HG02571 (cell line): ENCODE measurements at regions not wholly inside any gene's neighbourhood (a gene's known extent, or its start where the extent isn't known, plus 50 kb on each side); places are given as distances from the start of the nearest gene placed in this dataset.
"Not testable (repeated sequence)": the region's sequence is repeated elsewhere in the genome, so short reads cannot be mapped to it uniquely, and the experiment has no call there.

Experiments used
- ATAC-seq: cut with Tn5 transposase; IDR thresholded peaks from one replicate; pipeline ENCODE4 v1.9.1; 2021; ENCODE audit warnings: mild to moderate bottlenecking, moderate library complexity; ENCODE audit not compliant: unreplicated experiment

DNA sequence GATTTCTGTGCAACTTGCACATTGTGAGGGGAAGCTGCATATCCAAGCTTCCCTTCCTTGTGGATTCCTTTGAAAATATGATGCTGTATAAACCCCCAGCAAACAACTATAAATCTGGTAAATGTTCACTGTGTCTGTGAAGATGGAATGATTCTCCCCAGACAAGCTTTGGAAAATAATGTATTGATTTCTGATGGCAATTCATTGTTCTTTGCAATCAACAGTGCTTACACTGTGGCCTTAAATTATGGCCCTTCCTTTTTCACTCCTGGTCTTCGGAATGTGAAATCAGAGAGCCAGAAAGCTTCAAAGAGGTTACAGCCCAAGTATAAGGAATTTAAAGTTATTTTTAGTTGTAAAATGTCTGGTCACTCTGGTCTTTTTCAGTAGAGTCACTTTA, 308.8 kb downstream of the CBLN4 start:
- ATAC-seq, result no peak

DNA sequence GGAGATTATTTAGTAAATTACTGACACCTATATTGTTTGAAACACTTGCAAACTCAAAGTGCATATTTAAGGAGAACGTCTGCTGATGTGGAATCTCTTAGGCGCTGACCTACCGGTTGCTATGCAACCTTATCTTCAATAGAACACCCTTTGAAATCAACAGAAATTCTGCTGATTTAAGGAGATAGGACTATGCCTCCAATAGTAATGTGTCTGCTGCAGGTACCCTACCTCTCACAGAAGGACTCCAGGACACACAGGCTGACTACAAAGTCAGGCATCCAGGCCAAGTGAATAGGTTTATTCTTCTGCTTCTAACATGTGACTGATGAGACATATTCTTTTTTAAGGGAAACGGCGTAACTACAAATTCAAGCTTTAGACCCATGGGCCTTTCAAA, 311.7 kb downstream of the CBLN4 start:
- ATAC-seq, result no peak

DNA sequence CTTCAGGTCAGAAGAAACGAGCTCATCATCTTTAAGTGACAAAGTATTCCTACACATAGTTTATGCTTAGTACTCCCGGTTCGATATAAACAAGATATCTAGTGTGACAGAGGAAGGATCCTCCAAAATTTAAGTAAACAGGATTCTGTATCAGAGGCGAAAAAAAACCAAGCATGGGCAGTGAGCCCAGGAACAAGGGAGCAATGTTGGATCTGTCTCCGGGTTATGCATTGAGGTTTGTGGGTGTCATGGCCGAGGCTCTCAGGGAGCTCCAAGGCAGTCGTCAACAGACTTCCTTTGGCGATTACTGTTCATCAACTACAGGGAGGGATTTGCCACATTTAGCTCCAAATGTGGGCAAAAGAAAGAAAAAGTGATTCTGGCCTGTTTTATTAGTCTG, 319.5 kb downstream of the CBLN4 start:
- no peak for ATAC-seq

DNA sequence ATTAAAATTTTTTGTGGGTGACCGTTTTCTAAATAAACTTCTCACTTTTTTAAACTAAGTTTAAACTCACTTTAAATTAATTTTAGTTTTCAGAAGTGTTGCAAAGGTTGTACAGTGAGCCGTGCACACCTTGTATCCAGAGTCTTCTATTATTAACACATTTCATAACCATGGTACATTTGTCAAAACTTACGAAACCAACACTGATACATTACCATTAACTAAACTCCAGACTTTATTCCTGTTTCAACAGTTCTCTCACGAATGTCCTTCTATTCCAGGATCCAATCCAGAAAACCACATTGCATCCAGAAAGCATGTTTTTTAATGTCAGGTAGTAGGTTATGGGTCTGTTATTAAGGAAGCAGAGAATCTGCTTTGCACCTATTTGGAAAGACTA, 319.9 kb downstream of the CBLN4 start:
- no peak for ATAC-seq

DNA sequence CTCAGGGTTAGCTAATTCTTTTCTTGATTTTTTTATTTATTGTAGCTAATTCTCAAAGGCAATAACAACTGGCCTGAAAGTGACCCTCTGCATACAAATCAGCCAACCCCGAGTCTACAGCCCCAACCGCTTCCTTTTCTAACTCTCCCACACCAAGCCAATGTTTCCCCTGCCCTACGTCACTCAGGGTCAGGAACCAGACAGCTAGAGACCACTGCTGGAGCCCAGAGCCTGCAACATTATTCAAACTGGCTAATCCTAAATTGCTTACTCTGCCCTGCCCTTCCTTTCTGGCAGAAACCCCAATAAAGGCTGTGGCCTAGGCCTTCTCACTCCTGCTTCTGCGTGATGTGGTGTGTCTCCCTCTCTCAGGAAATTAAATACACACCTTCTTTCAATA, 320.7 kb downstream of the CBLN4 start:
- no peak for ATAC-seq

DNA sequence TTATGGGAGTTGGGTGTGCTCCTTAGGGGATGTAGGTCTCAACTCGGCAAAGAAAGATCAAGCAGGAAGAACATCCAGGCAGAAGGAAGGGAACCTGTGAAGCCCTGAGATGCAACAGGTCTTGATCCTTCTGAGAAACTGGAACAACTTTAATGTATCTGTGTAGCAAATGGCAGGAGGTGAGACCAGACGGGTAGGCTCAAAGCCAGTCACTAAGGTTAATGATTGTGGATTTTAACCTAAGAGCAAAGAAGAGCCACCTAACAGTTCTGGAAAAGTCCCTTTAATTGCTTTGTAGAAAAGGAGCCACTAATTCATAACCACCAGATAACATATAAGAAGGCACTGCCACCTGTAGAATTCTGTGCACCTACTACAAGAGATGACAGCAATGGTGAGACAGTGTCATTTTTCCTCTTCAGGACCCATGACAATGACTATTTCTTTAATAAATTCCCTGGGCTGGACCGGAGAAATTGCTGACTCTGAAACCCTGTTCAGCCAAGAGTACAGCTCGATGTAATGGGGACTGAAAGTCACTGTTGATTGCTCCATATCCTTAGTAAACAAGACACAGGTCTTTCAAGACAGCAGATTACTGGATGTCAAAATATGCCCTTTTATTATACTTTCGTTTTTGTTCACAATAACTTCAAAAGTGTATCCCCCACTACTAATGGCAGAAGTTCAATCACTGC, 326.2 kb downstream of the CBLN4 start:
- ATAC-seq, result no peak

DNA sequence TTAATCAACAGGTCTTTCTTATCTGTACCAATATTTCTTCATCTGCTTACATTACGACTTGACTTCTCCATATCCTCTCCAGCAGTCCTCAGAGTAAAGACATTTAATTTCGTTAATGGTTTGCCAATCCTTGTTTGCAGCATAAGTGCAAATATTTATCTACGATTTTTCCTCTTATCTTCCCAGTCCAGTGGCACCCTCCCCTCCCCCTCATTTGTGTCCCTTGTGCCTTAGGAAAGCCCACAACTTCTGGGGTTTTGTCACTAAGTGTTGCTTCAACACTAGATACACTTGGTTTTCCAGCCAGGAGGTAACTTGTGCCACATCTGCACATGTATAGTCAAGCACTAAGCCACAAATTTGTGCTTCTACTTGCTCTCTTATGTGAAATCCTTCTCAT, 327.2 kb downstream of the CBLN4 start:
- no peak for ATAC-seq

DNA sequence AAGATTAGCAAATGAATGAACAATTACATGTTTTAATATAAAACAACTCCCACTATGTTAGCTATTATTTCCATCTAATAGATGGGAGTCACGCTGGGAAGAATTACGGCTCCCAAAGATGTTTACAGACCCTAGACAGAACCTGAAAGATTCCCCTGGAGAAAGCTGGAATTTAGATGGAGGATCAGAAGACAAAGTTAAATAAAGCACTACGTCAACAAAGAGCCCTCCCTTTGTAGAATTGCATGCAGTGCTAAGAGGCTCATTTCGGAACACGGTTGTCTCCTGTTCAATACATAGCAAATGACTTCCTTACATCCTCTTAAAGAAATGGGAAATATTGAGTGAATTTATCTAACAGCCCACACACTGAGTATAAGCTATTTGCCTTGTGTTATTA, 328.3 kb downstream of the CBLN4 start:
- ATAC-seq, result no peak

DNA sequence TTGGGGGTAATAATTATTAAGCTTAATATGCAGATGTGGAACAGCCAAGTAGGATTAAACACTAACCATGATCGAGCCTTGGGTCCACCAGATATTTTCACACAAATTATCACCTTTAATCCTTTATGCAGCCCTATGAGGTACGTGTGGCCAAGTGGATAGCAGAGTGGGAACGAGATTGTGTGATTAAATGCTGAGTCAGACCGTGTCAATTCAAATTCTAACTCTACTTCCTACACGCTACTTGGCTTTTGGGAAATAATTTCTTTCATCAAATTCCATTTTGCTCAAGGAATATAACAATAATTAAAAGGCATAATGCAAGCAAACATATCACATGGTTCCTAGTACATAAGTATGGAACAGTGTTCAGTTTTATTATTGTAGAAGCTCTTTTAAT, 329.2 kb downstream of the CBLN4 start:
- ATAC-seq, result no peak

DNA sequence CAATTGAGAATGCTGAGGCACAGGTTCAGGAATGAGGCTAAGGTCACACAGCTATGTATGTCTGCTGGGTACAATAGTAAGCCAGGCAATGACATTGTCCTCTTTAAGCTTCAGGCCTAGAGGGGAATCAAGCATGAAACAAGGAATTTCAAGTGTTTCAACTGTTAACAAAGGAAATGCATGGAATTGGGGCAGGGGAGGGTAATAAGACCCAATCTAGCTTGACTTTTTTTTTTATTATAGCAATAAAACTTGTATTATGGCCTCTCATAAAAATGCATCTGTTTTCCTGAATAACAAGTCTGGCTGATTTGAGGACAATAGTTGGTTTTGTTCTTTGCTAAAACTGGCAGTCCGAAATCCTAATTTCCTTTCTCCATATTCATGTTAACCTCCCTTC, 336.7 kb downstream of the CBLN4 start:
- no peak for ATAC-seq

DNA sequence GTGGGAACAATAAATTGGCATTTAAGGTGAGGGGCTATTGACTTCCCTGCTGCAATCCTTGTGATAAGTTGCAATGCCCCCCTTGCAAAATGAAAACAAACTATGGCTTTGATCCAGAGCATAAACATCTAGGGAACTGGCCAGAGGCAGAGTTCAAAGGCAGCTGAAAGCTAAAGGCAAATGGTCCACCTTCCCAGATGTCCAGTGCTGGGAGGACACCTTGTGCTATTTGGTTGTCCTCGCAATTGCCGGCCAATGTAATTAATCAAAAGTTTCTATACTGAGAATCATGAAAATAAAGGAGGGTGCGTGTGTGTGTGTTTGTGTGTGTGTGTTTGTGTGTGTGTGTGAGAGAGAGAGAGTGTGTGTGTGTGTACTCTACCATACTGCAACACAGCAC, 337.4 kb downstream of the CBLN4 start:
- no peak for ATAC-seq

DNA sequence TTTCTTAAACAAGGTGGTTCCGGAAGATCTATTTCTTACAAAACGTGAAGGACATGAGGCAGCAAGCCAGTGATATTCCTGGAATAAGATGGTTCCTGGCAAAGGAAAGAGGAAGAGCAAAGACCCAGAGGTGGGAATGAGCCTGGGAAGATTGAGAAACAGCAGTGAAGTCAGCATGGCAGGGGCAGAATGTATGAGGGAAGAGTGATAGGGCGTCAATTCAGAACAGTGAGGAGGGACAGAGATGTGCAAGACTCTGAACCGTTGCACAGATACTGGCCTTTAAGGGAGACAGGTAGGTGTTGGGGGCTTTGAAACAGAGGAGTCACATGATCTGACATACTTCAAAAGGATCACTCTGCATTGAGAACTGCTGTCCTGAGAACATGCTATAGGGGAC, 338.3 kb downstream of the CBLN4 start:
- no peak for ATAC-seq

DNA sequence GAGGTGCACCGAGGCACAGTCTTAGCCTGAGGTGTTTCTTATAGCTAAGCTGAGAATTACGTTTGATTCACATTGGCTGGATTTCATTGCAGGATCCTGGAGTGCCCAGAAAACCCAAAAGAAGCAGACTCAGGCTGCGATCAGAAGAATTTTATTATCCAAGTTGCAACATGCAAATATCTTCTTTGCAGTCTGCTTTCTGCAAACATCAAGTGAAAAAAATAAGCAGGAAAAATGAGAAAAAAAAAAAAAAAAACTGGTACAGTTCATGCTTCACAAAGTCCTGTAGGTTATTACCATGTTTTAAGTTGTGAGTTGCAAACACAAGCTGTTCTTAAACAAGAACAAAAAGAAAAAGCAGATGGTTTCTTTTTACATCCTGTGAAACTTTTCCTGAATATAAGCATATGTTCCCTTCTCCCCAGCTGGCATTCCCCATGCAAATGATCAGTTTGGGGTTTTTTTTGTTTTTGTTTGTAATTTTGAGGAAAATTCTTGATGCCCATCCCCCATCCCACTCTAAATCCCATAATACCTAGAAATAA, 349.0 kb downstream of the CBLN4 start:
- ATAC-seq, result no peak

DNA sequence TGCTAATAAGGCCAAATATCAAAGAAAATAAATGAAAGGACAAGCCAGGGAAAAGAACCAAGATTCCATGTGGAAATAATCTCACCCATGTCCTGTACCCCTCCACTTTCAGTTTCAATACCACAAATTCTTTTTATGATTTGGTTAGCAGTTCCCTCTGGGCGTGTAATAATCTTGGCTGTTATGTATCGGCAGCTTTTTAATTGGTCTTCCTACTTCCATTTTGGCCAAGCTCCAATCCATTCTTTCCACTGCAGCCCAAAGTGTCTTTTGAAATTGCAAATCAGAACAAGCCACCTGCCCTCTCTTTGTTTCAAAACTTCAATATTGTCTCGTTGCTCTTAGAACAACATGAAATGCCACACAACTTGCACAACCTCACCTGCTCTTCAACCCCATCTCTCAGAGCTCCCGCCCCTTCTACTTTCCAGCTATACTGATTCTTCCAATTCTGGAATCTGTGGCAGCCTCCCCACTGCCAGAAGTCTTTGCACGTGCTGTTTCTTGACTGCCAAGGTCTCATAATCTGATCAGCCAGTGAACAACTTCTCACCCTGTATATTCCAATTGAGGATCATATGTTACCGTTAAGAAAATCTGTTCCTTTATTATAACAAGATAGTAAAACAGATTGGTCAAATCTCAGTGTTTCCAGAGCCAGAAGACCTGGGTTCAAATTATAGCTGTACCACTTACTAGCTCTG, 354.5 kb downstream of the CBLN4 start:
- no peak for ATAC-seq

DNA sequence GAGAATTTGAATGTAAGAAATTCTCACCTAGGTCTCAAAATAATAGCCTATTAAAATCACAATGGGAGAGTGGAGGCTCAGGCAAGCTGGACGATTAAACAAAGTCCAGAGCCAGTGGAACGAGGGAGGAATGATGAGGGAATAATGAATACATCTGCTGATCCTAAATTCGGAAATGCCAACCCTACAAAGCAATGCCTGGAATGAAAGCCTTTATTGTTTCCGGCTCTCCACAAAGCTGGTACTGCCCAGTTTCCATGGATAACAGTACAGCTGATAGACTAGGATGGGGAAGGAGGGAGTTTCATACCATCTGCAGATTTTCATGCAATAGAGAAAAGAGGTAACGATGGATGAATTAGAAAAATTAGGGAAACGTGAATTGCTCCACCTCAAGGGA, 356.1 kb downstream of the CBLN4 start:
- no peak for ATAC-seq

DNA sequence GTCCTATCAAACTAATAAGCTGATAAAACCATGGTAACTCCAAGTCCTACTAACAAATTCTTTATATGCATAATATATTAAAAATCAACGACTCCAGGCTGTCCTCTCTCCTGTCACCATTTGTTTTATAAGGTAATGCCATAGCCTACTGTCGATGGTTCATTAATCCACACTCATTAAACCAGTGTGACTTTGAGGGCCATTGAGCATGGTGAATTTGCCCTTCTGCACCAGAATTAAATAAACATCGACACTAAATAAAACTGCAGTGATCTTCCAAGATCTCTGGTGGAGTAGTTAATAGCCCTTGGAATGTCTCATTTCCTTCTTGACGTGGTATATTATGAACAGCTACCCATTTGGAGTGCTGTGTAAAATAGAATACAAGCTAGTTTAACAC, 358.5 kb downstream of the CBLN4 start:
- no peak for ATAC-seq

DNA sequence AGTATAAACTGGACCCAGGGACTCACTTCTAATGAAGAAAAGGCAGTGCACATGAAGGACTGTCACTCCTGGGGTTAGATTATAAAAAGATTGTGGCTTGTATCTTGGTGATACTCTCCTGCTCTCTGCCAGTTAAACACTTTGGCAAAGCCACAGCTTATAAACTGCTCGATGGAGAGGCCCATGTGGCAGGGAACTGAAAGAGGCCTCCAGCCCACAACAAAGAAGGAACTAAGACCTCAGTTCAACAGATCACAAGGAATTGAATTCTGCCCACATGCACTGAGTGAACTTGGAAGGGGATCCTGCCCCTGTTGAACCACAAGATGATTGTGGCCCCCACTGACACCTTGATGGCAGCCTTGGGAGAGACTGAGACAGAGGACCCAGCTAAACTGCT, 363.8 kb downstream of the CBLN4 start:
- ATAC-seq, result no peak

DNA sequence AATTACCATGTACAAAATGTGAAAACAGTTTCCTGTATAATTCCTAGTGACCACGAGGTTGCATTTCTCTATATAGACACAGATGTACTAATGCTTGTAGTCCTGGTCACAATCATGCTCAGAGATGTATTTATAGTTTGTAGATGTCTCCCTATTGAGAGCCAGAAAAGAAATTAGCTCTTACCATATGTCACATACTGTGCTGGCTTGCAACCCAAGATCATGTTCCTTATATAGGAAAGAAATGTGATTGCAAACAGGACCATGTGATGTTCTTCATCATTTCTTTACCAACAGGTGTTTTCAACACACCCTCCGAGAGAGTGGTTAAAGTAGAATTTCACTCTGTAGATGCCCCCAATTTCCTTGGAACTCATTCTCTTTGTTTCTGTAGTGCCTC, 369.4 kb downstream of the CBLN4 start:
- no peak for ATAC-seq

DNA sequence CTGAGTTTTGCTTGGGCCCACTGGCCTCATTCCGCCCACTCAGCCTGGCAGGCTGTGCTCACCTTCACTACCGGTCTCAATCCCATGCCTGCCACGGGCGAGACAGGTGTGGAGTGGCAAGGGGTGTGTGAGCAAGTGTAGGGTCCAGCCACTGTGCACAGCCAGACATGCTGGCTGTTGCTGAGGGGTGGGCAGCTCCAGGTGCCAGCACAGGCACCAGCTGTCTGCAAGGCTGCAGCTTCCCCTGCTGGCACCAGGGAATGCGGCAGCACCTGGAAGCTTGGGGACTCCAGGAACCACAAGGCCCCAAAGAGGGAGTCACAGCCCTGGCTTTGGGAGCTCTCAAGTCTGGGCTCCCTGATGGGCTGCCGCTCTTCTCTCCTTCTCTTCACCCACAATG, 372.7 kb downstream of the CBLN4 start:
- ATAC-seq, result no peak

DNA sequence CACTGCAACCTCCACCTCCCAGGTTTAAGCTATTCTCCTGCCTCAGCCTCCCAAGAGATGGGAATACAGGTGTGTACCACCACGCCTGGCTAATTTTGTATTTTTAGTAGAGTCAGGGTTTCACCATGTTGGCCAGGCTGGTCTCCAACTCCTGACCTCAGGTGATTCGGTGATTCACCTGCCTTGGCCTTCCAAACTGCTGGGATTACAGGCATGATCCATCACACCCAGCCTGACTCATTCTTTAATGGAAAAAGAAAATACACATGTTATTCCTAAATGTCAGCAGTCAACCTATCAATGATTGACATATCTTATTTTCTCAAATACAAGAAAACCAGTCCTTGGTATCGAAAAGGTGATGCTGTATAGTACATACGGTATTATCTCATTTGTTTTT, 376.2 kb downstream of the CBLN4 start:
- not testable (repeated sequence) for ATAC-seq

DNA sequence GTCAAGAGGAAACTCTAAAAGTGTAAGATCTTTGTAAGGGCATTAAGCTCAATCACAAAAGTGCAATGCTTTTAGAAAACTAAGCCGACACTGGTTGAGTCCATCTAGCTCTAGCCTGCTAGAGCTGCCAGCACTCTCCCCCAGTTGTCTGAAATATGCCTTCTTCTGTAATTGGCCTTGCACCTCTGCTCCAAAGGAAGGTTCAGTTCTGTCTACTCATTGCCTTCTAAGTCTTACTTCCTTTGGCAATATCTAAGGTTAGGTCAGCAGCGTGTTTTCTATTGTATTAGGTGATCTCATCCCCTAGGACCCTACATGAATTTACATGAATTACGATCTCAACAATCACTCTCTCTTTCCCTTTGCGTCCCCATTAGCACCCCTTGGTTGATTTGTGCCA, 378.6 kb downstream of the CBLN4 start:
- no peak for ATAC-seq

DNA sequence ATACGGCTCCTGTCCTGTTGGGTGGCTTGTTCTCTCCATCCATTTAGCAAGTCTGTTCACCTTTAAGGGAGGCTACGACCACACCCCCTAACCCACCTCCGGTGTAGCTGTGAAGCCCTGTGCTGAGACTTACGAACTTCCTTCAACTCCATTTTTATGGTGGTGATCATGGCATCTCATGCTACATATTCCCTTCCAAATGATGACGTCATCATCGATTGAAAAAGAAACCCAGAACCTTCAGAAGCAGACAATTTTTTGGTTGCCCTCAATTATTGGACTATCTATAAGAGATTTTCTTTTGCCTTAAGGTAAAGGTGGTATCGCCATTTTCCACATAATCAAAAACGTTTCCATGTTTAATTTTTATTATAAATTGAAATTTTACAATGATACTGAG, 389.0 kb downstream of the CBLN4 start:
- no peak for ATAC-seq

DNA sequence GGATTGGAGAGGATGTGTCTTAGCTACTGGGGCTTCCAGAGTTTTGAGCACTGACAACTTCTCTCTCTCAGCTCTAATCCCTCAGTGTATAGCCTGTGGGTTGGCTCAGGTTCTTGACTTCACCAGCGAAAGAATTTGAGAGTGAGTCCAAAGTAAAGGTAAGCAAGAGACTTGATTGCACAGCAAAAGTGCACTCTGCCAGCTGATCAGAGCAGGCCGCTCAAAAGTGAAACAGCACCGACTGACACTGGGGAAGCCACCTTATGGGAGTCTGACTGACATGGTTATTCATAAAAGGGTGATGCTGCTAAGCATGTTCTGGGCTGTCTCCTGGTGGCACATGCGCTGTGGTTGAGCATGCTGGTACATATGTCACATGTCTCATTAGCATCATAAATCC, 389.5 kb downstream of the CBLN4 start:
- no peak for ATAC-seq
